ENCODE measurements at regions not wholly inside any gene's neighbourhood (a gene's known extent, or its start where the extent isn't known, plus 50 kb on each side); places are given as distances from the start of the nearest gene placed in this dataset.

DNA sequence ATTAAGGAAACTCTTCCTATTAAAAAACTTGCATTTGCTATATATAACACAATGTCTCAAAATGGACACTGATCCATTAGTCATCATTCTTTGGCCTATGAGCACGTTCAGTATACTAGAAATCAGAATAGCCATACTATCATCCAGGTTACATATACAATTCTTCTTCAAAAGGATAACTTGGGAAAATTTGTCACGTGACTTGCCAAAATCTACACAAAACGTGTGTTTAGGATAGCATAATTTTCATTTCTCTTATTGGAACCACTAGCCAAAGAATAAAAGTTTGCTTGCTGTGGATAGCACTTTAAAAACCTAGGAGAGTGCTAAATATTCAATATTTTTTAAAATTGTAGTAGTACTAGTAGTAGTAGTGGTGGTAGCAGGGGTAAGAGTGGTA, 714.3 kb upstream of the FOXG1 start:
- no peak for DNase-seq (ENCODE audit: low read depth)
- TF ChIP-seq, protein P1, sequence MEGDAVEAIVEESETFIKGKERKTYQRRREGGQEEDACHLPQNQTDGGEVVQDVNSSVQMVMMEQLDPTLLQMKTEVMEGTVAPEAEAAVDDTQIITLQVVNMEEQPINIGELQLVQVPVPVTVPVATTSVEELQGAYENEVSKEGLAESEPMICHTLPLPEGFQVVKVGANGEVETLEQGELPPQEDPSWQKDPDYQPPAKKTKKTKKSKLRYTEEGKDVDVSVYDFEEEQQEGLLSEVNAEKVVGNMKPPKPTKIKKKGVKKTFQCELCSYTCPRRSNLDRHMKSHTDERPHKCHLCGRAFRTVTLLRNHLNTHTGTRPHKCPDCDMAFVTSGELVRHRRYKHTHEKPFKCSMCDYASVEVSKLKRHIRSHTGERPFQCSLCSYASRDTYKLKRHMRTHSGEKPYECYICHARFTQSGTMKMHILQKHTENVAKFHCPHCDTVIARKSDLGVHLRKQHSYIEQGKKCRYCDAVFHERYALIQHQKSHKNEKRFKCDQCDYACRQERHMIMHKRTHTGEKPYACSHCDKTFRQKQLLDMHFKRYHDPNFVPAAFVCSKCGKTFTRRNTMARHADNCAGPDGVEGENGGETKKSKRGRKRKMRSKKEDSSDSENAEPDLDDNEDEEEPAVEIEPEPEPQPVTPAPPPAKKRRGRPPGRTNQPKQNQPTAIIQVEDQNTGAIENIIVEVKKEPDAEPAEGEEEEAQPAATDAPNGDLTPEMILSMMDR (IDR thresholded peaks at IDR 0.05; ENCODE audit: insufficient read depth, low read length, poor library complexity, severe bottlenecking): no peak
- Histone ChIP-seq H3K27me3 (ENCODE audit: control insufficient read depth, insufficient read depth, low read length) (no peaks in the 10 kb centered on the region), H3K4me3 (ENCODE audit: low read depth, low read length) (no peak overlapping the region), H3K36me3 (ENCODE audit: control insufficient read depth, insufficient read depth, low read length) (no peaks in the 10 kb centered on the region)

DNA sequence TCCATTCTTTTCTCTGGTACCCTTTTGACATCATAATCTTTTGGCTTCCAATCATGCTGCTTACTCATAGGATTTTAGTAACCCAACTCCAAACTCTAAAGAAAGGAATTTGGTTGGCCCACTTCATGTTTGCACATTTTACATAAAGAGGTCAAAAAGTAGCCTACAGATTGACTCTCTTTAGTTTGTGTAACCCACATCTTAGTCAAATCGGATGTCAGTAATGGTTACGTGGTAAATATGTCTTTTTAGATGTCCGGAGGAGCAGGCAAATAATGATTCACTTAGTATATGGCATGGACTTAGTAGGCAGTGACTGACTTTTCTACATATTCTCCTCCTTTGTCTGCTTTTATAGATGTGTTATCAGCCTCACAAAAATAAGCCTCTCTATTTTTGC, 711.6 kb upstream of the FOXG1 start:
- H3K27me3 ChIP-seq (ENCODE audit: control insufficient read depth, insufficient read depth, low read length): no peaks in the 10 kb centered on the region
- DNase-seq (ENCODE audit: low read depth): no peak
- H3K4me3 ChIP-seq (ENCODE audit: low read depth, low read length): no peak overlapping the region
- TF ChIP-seq, protein P1 (IDR thresholded peaks at IDR 0.05; ENCODE audit: insufficient read depth, low read length, poor library complexity, severe bottlenecking): no peak
- H3K36me3 ChIP-seq (ENCODE audit: control insufficient read depth, insufficient read depth, low read length): no peaks in the 10 kb centered on the region

DNA sequence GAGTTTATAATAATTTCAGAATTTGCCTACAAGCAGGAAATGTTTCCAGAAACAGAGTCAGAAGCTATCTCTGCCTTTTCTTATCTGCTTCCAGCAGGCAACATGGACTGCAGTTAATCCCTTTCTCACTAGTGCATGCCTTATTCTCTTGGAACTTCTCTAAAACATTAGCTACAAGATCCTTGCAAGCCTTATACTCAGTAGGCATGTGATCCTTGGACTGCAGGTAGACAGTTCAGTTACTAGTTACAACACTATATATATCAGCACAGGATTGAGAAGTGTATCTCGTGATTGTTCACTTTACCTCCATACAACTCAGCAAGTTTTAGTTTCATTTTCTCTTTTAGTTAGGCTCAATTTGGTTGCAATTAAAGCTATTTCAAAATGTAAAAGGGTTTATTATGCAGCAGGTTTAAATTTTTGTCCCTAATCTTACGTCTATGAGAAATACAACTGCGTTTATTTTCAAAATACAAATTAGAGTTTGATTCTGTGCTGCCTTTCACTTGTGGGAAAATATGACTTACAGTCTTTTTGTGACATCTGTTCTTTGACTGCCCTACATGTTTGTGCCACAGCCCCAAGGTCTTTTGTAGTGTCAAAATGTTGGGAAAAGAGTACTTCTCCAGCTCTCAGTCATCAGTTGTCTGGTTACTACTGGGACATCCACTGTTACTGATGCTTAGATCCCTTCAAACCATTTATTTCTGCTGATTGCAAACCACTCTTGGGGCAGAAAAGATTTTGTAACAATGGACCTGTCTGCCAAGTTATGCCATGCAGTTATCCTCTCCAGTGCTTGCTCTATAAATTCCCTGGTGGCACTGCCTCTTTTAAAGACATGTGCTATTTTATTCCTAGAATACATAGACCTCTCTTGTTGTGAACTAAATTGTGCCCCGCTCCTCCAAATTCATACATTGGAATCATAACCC, 709.0 kb upstream of the FOXG1 start:
- Histone ChIP-seq H3K4me3 (ENCODE audit: low read depth, low read length) (no peak overlapping the region), H3K27me3 (ENCODE audit: control insufficient read depth, insufficient read depth, low read length) (no peaks in the 10 kb centered on the region), H3K36me3 (ENCODE audit: control insufficient read depth, insufficient read depth, low read length) (no peaks in the 10 kb centered on the region)
- DNase-seq (ENCODE audit: low read depth): no peak
- TF ChIP-seq, protein P1 (IDR thresholded peaks at IDR 0.05; ENCODE audit: insufficient read depth, low read length, poor library complexity, severe bottlenecking): no peak

DNA sequence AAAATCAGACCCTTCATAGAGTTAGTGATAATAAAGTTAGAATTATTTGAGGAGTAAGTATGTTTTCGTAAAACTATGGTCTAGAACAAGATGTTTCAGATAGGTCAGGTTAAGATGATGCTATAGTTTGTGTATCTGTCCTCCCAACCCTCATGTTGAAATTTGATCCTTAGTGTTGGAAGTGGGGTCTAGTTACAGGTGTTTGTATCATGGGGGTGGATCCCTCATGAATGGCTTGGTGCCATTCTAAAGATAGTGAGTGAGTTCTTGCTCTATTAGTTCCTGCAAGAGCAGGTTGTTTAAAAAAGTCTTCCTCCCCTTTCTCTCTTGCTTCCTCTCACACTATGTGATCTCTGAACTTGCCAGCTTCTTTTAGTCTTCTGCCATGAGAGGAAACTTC, 707.3 kb upstream of the FOXG1 start:
- no peaks in the 10 kb centered on the region for H3K27me3 ChIP-seq (ENCODE audit: control insufficient read depth, insufficient read depth, low read length)
- no peak overlapping the region for H3K4me3 ChIP-seq (ENCODE audit: low read depth, low read length)
- DNase-seq (ENCODE audit: low read depth): no peak
- no peaks in the 10 kb centered on the region for H3K36me3 ChIP-seq (ENCODE audit: control insufficient read depth, insufficient read depth, low read length)
- TF ChIP-seq, protein P1 (IDR thresholded peaks at IDR 0.05; ENCODE audit: insufficient read depth, low read length, poor library complexity, severe bottlenecking): no peak

DNA sequence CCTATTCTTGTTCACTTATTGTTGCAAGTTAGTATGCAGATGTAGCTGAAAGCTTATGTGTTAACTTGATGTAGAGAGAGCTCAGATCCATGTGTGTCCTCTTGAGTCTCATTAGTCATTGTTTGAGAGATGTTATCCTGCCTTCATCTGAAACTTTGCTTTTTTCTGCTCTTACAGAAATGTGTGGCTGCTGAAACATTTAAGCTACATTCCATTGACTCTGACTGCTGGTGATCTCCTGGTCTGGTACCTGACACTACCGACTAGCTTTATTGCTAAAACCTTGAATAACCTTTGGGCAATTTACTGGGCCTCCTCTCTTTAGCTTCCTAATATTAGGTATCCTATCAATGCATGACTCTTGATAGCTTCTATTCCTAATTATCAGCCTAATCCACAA, 705.6 kb upstream of the FOXG1 start:
- Histone ChIP-seq H3K36me3 (ENCODE audit: control insufficient read depth, insufficient read depth, low read length) (no peaks in the 10 kb centered on the region), H3K27me3 (ENCODE audit: control insufficient read depth, insufficient read depth, low read length) (no peaks in the 10 kb centered on the region), H3K4me3 (ENCODE audit: low read depth, low read length) (no peak overlapping the region)
- no peak for DNase-seq (ENCODE audit: low read depth)
- TF ChIP-seq, protein P1 (IDR thresholded peaks at IDR 0.05; ENCODE audit: insufficient read depth, low read length, poor library complexity, severe bottlenecking): no peak

DNA sequence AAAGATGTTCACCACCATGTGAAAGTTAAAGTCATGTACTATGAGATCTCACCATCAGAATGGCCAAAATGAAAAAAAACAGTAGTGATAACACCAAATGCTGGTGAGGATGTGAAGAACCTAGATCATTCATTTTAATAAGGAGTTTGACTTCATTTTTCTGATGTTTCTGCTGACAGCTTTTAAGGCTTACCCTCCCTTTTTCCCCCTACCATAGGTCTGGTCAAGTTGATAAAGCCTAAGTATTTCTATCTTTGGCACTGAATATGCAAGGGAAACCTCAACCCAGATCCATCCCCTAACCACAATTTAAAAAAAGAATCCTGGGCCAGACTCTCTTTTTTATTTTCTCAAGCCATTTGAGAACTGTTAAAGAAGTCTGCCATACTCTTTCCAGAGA, 689.6 kb upstream of the FOXG1 start:
- DNase-seq (ENCODE audit: low read depth): no peak
- no peaks in the 10 kb centered on the region for H3K27me3 ChIP-seq (ENCODE audit: control insufficient read depth, insufficient read depth, low read length)
- H3K36me3 ChIP-seq (ENCODE audit: control insufficient read depth, insufficient read depth, low read length): no peaks in the 10 kb centered on the region
- TF ChIP-seq, protein P1 (IDR thresholded peaks at IDR 0.05; ENCODE audit: insufficient read depth, low read length, poor library complexity, severe bottlenecking): no peak
- H3K4me3 ChIP-seq (ENCODE audit: low read depth, low read length): no peak overlapping the region

Measured in kidney epithelial cell (primary cell).